Activated T-cell treated with anti-CD3 and anti-CD28 coated beads for 48 hours (primary cell): ENCODE measurements at regions not wholly inside any gene's neighbourhood (a gene's known extent, or its start where the extent isn't known, plus 50 kb on each side); places are given as distances from the start of the nearest gene placed in this dataset.
"Not testable (repeated sequence)": the region's sequence is repeated elsewhere in the genome, so short reads cannot be mapped to it uniquely, and the experiment has no call there.

Experiments
- DNase-seq: peaks from one replicate; pipeline ENCODE4 v3.0.0-alpha.2; 2020; ENCODE audit warnings: low read depth

DNA sequence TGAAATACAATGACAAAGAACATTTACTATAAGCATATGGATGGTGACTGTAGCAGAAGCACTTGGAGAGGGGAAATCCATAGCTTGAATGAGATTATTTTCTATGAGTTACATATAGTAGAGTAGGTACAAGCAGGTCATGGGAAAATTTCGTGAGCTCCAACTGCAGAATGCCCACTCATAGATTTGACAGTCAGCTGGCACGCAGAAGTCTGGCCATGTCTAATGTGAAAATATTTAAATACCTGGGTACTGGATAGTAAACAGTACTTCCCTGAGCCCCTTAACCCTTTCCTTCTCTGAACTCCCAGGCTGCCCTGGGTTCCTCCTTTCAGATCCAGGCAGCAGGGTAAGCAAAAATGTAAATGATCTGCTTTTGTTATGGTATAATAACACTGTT lies 209.7 kb downstream of the OTUD1 start:
- DNase-seq = no peak

- no peak for DNase-seq
These were observed 217.9 kb downstream of the OTUD1 start for GRCh38 chr10:23656735-23657134.

- no peak for DNase-seq
These were observed 218.8 kb downstream of the OTUD1 start for GRCh38 chr10:23657677-23658076.

DNA sequence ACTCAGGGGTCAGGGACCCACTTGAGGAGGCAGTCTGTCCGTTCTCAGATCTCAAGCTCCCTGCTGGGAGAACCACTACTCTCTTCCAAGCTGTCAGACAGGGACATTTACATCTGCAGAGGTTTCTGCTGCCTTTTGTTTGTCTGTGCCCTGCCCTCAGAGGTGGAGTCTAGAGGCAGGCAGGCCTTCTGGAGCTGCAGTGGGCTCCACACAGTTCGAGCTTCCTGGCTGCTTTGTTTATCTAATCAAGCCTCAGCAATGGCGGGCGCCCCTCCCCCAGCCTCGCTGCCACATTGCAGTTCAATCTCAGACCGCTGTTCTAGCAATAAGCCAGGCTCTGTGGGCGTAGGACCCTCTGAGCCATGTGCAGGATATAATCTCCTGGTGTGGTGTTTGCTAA lies 233.0 kb downstream of the OTUD1 start:
- not testable (repeated sequence) for DNase-seq

- DNase-seq = no peak
These were observed 236.7 kb downstream of the OTUD1 start for GRCh38 chr10:23675585-23675984.

DNA sequence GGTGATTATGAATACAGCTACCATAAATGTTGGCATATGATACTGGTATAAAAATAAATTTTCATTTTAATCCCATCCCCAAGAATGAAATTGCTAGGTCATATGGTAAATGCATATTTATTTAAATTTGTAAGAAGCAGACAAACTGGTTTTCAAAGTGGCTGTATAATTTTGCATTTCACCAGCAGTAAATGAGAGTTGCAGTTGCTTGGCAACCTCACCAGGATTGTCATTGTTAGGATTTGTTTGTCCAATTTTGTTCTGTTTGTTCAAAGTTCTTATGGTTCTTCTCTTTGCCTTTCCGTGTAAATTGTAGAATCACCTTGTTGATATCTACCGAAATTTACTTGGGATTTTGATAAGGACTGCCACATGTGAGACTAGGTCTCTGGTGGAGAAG lies 237.4 kb downstream of the OTUD1 start:
- no peak for DNase-seq

DNA sequence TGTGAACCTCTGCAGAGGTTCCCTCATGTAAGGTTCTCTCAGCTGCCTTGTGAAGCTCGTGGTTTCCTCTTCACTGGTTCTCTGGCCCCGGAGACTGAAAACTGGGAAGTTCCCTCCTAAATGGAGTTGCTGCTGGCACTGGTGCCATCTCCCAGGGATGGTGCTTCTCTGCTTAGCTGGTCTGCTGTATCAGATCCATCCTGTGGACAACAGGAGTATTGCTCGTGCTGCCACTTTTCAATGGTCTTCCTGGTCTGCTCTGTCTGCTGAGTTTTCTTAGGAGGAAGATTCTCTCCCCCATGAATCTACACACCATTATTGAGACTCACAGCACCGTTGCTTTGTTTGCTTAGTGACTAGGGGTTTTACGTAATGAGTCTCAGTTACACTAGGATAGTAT lies 247.8 kb downstream of the OTUD1 start:
- no peak for DNase-seq

DNA sequence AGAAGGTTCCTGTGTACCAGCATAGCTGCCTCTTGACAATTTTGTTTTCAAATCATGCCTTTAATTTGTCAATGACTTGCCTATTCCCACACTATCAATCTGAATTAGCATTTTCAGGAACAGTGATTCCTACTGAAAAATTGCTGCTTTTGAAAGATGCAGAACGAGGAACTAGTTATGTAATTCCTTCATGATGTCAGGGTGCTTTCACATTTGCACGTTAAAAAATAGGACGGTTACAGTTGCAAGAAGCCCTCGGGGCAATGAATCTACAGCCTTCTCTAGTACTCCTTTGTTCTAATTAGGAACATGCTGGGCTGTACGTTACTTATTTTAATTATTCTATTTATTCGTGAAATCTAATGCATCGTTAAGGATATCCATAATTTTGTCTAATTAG lies 253.9 kb downstream of the OTUD1 start:
- no peak for DNase-seq

DNA sequence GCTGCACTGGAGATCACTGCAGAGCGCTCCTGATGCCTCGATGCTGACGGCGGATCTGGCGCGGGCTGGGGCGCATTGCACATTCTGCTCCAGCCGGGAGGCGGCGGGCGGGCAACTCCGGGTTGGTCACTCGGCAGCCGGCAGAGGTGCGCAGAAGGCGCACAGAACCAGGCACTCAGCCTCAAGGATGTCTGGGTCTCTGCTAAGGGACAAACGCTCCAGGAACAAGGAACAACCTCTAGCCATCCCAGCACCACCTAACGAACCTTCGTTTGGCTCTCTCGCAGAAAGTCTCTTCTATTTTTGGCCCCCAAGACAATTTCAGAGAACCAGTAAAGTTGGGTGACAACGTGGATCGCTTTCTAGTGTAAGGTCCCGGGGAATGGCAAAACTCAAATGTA lies 254.6 kb downstream of the OTUD1 start:
- DNase-seq = no peak

DNA sequence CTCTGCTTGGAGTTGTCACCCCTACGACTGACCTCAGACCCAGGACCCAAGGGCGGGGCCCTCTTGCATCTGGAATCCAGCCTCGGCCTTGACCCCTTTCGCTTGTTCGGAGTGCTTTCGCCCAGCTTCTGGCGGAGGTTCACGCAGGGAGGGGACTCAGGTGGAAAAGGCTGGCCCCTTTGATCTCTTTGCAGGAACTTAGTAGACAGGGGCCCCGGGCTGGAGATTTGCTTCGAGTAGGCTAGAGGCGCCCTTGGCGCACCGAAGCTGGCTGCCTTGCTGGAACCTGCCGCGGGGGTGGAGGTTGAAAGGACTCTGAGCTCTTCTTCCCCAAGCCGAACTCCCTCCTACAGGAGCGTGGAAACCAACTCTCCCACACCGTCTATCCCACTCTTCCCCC lies 255.1 kb downstream of the OTUD1 start:
- no peak for DNase-seq

- no peak for DNase-seq
These were observed 255.6 kb downstream of the OTUD1 start for GRCh38 chr10:23694446-23694920.

GRCh38 chr10:23694921-23695824 lies 256.3 kb downstream of the OTUD1 start:
- no peak for DNase-seq

DNA sequence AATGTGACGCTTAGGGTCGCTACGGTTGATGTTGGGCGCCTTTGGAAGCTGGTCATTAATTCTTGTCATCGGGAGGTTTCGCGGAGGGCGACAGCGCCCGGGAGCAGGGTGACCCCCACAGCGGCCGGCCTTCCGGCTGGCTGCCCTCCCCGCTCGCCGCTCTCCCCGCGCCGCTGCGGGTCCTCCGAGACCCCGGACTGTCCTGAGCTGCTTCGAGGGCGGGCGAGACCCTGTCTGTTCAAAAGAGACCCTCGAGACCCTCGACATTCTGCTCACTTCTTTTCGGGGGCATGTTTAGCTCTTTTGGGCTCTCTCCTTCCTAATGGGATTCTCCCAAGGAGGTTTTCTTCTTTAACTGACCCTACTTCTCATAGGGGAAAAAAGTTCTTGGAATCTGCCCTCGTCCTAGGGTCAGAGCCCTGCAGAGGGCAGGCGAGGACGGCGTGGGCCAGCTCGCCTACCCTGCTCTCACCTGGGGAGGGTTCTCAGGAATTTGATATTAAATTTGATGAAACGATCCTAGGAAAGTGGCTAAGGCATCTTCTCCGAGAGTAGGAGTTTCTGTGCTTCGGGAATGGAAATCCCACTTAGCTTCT lies 257.0 kb downstream of the OTUD1 start:
- no peak for DNase-seq

- DNase-seq = no peak
These were observed 257.6 kb downstream of the OTUD1 start for GRCh38 chr10:23696476-23696875.

- DNase-seq = peak; percentile 30
These were observed 264.1 kb downstream of the OTUD1 start for GRCh38 chr10:23702977-23703414.

GRCh38 chr10:23715363-23715762 lies 276.5 kb downstream of the OTUD1 start:
- no peak for DNase-seq

DNA sequence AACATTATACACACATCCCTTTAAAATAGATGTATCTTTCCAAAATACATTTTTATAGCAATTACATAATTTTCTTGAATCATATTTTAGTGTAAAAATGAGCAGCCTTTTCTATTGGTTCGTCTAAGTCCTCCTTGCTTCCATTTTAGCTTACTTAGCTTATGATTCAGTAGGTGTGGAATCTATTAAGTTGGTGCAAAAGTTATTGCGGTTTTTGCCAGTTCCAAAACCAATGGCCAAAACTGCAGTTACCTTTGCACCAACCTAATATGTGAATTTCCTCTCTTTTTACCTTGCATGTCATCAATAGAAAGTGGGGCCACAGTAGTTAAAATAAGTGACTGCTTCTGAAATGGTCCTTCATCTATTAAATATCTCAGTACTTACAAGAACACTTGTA lies 279.0 kb downstream of the OTUD1 start:
- no peak for DNase-seq

- DNase-seq = no peak
These were observed 280.1 kb downstream of the OTUD1 start for GRCh38 chr10:23718946-23719345.

- no peak for DNase-seq
These were observed 284.9 kb downstream of the OTUD1 start for GRCh38 chr10:23723796-23724195.

DNA sequence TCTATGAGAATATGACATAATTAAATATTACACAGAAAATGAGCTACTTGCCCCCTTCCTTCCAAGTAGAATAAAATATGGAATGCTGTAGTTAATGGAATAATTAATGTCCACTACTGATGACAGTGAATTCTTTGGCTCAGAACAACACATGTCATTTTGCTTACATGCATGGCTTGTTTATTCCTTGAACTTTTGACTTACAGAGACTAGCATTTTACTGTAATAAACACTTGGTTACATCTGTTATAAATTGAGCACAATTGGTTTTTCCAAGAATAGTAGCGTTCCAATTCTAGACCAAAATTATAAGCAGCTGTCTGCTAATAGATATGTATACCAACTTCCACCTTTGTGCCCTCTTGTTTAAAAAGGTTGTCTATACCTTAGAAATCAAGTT lies 286.7 kb downstream of the OTUD1 start:
- no peak for DNase-seq

- no peak for DNase-seq
These were observed 303.5 kb downstream of the OTUD1 start for GRCh38 chr10:23742368-23742767.

DNA sequence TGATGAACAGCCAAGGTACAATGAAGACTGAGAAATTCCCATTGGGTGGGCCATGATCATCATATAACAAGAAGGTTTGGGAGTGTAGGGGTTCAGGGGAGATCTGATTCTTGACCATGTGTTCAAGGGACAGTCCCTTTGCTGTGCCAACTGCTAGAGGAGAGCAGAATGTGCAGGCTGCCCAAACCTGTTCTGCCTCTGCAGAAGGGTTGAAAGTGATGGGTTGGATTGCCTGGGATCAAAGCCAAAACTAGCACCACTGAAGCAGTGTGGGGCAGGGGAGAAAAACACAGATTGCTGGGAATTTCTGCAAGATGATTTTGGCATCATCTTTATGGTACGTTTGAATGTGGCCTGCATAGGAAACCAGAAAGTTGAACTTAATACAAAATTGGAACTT lies 303.9 kb downstream of the OTUD1 start:
- no peak for DNase-seq

- DNase-seq = no peak
These were observed 315.3 kb downstream of the OTUD1 start for GRCh38 chr10:23754179-23754578.

GRCh38 chr10:23754941-23755340 lies 316.1 kb downstream of the OTUD1 start:
- no peak for DNase-seq
